HCT116 (cell line): ENCODE measurements at regions not wholly inside any gene's neighbourhood (a gene's known extent, or its start where the extent isn't known, plus 50 kb on each side); places are given as distances from the start of the nearest gene placed in this dataset.

Experiments
- ATAC-seq: fragments of 200-7000 bp; cut with Tn5 transposase; 2 replicates; pipeline ENCODE4 v1.9.1; 2020; ENCODE audit warnings: mild to moderate bottlenecking, moderate library complexity
- BruUV-seq: library from RNA; stranded (reverse); fragments of 400-500 nt; replicated peaks from 2 replicates; lab custom pipeline; 2021; lab: Mats Ljungman, UMichigan
- CTCF ChIA-PET: fragments of 300-600 bp; sonication (Branson Sonifier 250); formaldehyde crosslinking; loops from one replicate; lab custom pipeline; 2021; ENCODE audit warnings: antibody characterized with exemption; lab: Charles Lee
- POLR2A ChIA-PET: fragments of 300-600, 350-600 bp; sonication (Branson Sonifier 250); formaldehyde crosslinking; loops from one replicate; lab custom pipeline; 2021; ENCODE audit warnings: antibody characterized with exemption; lab: Charles Lee
- RAD21 ChIA-PET, 2 experiments: fragments of 300-600 bp; sonication (Branson Sonifier 250); formaldehyde crosslinking; loops; one replicate each; lab custom pipeline; 2023; ENCODE audit warnings: low total read pairs in 2 of 2; ENCODE audit not compliant: uncharacterized antibody in 2 of 2, unreplicated experiment in 2 of 2, low non-redundant PET in 1 of 2; lab: Charles Lee
- DNase-seq: peaks from one replicate; pipeline ENCODE4 v3.0.0-alpha.2; 2010; ENCODE audit warnings: low read depth, low spot score
- H2AFZ ChIP-seq: fragments of 200-600 bp; shearing (Covaris generic), sonication (generic); 2 replicates; pipeline ENCODE4 v1.6.1; 2017; ENCODE audit warnings: low read depth, mixed run types, mixed read lengths, antibody characterized with exemption, low read length; ENCODE audit not compliant: poor library complexity, severe bottlenecking
- H3K27ac ChIP-seq: 2 replicates; pipeline ENCODE4 v1.5.1; 2012; ENCODE audit warnings: low read depth, low read length
- H3K27me3 ChIP-seq: fragments of 200-600 bp; sonication (generic); 2 replicates; pipeline ENCODE4 v1.6.1; 2016; ENCODE audit warnings: mixed run types, low read length, mixed read lengths; ENCODE audit not compliant: insufficient read depth
- H3K36me3 ChIP-seq, 2 experiments: fragments of 200-500 bp in 1 of 2; fragments of 200-600 bp in 1 of 2; sonication (Bioruptor generic) in 1 of 2; sonication (generic) in 1 of 2; 2 replicates each; pipeline versions ENCODE4 v1.5.1 to v1.6.1; 2014 to 2016; ENCODE audit warnings: low read length in 2 of 2, inconsistent platforms in 1 of 2, mixed read lengths in 1 of 2, mixed run types in 1 of 2; ENCODE audit not compliant: insufficient read depth in 2 of 2, control insufficient read depth in 1 of 2
- H3K4me1 ChIP-seq, 2 experiments: fragments of 200-600 bp in 1 of 2; sonication (generic) in 1 of 2; 2 replicates each; pipeline versions ENCODE4 v1.5.1 to v1.6.1; 2012 to 2017; ENCODE audit warnings: low read length in 2 of 2, inconsistent platforms in 1 of 2, mild to moderate bottlenecking in 1 of 2, mixed read lengths in 1 of 2, mixed run types in 1 of 2, moderate library complexity in 1 of 2; ENCODE audit not compliant: insufficient read depth in 2 of 2, control insufficient read depth in 1 of 2
- H3K4me2 ChIP-seq: fragments of 200-600 bp; sonication (generic); 2 replicates; pipeline ENCODE4 v1.6.1; 2017; ENCODE audit warnings: mixed run types, low read length, mixed read lengths
- H3K4me3 ChIP-seq, 2 experiments: fragments of 200-600 bp in 1 of 2; sonication (generic) in 1 of 2; replicated peaks in 1 of 2; 2 replicates each; pipeline ENCODE4 v1.5.1; 2011 to 2016; ENCODE audit warnings: low read length in 2 of 2, control low read depth in 1 of 2, low read depth in 1 of 2, mild to moderate bottlenecking in 1 of 2, mixed read lengths in 1 of 2, mixed run types in 1 of 2
- H3K79me2 ChIP-seq: fragments of 200-600 bp; sonication (generic); 2 replicates; pipeline ENCODE4 v1.6.1; 2017; ENCODE audit warnings: mild to moderate bottlenecking, mixed run types, low read length, moderate library complexity, mixed read lengths; ENCODE audit not compliant: insufficient read depth
- H3K9ac ChIP-seq: fragments of 200-600 bp; sonication (generic); 2 replicates; pipeline ENCODE4 v1.6.1; 2016; ENCODE audit warnings: low read length, mixed read lengths
- H3K9me2 ChIP-seq: fragments of 200-600 bp; sonication (generic), shearing (Covaris generic); 2 replicates; pipeline ENCODE4 v1.6.1; 2017; ENCODE audit warnings: mixed run types, mild to moderate bottlenecking, moderate library complexity; ENCODE audit not compliant: insufficient read depth
- H3K9me3 ChIP-seq, 2 experiments: fragments of 200-500 bp in 1 of 2; fragments of 200-600 bp in 1 of 2; sonication (Bioruptor generic) in 1 of 2; sonication (generic) in 1 of 2; 2 replicates each; pipeline ENCODE4 v1.6.1; 2014 to 2017; ENCODE audit warnings: low read length in 2 of 2, mixed read lengths in 2 of 2, inconsistent platforms in 1 of 2, low read depth in 1 of 2, mild to moderate bottlenecking in 1 of 2, mixed run types in 1 of 2, moderate library complexity in 1 of 2; ENCODE audit not compliant: control insufficient read depth in 1 of 2, insufficient read depth in 1 of 2
- H4K20me1 ChIP-seq: fragments of 200-600 bp; sonication (generic), shearing (Covaris generic); 2 replicates; pipeline ENCODE4 v1.6.1; 2017; ENCODE audit warnings: mixed run types, mild to moderate bottlenecking, moderate library complexity; ENCODE audit not compliant: insufficient read depth
- ATF3 ChIP-seq: IDR thresholded peaks from 2 replicates; pipeline ENCODE4 v1.6.1; 2012
- CEBPB ChIP-seq: IDR thresholded peaks from 2 replicates; pipeline ENCODE4 v1.6.1; 2012; ENCODE audit warnings: low read depth
- EGR1 ChIP-seq: IDR thresholded peaks from 2 replicates; pipeline ENCODE4 v1.6.1; 2012; ENCODE audit warnings: low read depth
- ELF1 ChIP-seq: IDR thresholded peaks from 2 replicates; pipeline ENCODE4 v1.6.1; 2012; ENCODE audit warnings: low read depth, borderline replicate concordance
- EZH2 ChIP-seq: fragments of 200-600 bp; sonication (generic); IDR thresholded peaks from 2 replicates; pipeline ENCODE4 v1.6.1; 2017; ENCODE audit warnings: antibody characterized with exemption, mixed run types
- EZH2phosphoT487 ChIP-seq: fragments of 200-600 bp; IDR thresholded peaks from 2 replicates; pipeline ENCODE4 v1.6.1; 2018; ENCODE audit warnings: antibody characterized with exemption, borderline replicate concordance
- POLR2A ChIP-seq: IDR thresholded peaks from 2 replicates; pipeline ENCODE4 v1.7.0; 2011; ENCODE audit warnings: borderline replicate concordance; ENCODE audit not compliant: insufficient read depth, insufficient read length; ENCODE audit errors: extremely low read depth
- POLR2AphosphoS5 ChIP-seq: IDR thresholded peaks from 2 replicates; pipeline ENCODE4 v1.6.1; 2011; ENCODE audit warnings: mild to moderate bottlenecking, low read depth, low read length, moderate library complexity
- REST ChIP-seq: IDR thresholded peaks from 2 replicates; pipeline ENCODE4 v1.6.1; 2012; ENCODE audit warnings: low read depth
- SIN3A ChIP-seq: IDR thresholded peaks from 2 replicates; pipeline ENCODE4 v1.6.1; 2012; ENCODE audit warnings: low read depth
- SP1 ChIP-seq: IDR thresholded peaks from 2 replicates; pipeline ENCODE4 v1.6.1; 2012; ENCODE audit warnings: low read depth
- TCF7L2 ChIP-seq: IDR thresholded peaks from 2 replicates; pipeline ENCODE4 v1.7.0; 2011; ENCODE audit warnings: borderline replicate concordance, inconsistent platforms; ENCODE audit not compliant: insufficient read depth, insufficient read length; ENCODE audit errors: extremely low read depth
- YY1 ChIP-seq: IDR thresholded peaks from 2 replicates; pipeline ENCODE4 v1.6.1; 2011; ENCODE audit warnings: low read length, low read depth, moderate library complexity, mild to moderate bottlenecking; ENCODE audit not compliant: insufficient replicate concordance; ENCODE audit errors: extremely low read depth
- ZFX ChIP-seq: fragments of 450-650 bp; IDR thresholded peaks from 2 replicates; pipeline ENCODE4 v1.6.1; 2017
- ZNF274 ChIP-seq: fragments of 200-500 bp; sonication (Bioruptor generic); IDR thresholded peaks from 2 replicates; pipeline ENCODE4 v1.6.1; 2014; ENCODE audit warnings: mild to moderate bottlenecking, low read depth, low read length, inconsistent platforms
- intact Hi-C: fragments of 100-400 bp; cut with micrococcal nuclease; formaldehyde crosslinking; loops from 2 replicates; pipeline ENCODE4 v1.10.0; 2022
- TF ChIP-seq, protein P1 (sequence below), 3 experiments: fragments of 200-600 bp in 1 of 3; sonication (generic) in 1 of 3; IDR thresholded peaks in 2 of 3; conservative IDR thresholded peaks in 1 of 3; 2 replicates each; pipeline ENCODE4 v1.5.1; 2012 to 2017; ENCODE audit warnings: low read depth in 2 of 3, low read length in 2 of 3, antibody characterized with exemption in 1 of 3, borderline replicate concordance in 1 of 3, control low read depth in 1 of 3, mild to moderate bottlenecking in 1 of 3, mixed read lengths in 1 of 3, mixed run types in 1 of 3, moderate library complexity in 1 of 3; ENCODE audit not compliant: insufficient read depth in 1 of 3

- Histone ChIP-seq H3K9ac (no peak overlapping the region), H3K4me3 (no peak overlapping the region), H3K27ac (no peak overlapping the region), H4K20me1 (no peaks in the 10 kb centered on the region), H2AFZ (no peak overlapping the region), H3K4me2 (no peak overlapping the region), H3K9me3 (no peaks in the 10 kb centered on the region), H3K79me2 (no peaks in the 10 kb centered on the region), H3K36me3 (no peaks in the 10 kb centered on the region), H3K9me2 (no peaks in the 10 kb centered on the region), H3K27me3 (no peaks in the 10 kb centered on the region), H3K4me1 (no peaks in the 10 kb centered on the region)
- ATAC-seq (no peak), DNase-seq (no peak)
- intact Hi-C loops: no loop called here
- RAD21 ChIA-PET: no interaction called here
- CTCF ChIA-PET: no interaction called here
- POLR2A ChIA-PET: no interaction called here
- TF ChIP-seq ELF1: no peak
- TF ChIP-seq ZNF274: no peak
- TF ChIP-seq SP1: no peak
- TF ChIP-seq EZH2: no peak
- no peak for TF ChIP-seq SIN3A
- no peak for TF ChIP-seq EGR1
- TF ChIP-seq POLR2AphosphoS5: no peak
- TF ChIP-seq ATF3: no peak
- no peak for TF ChIP-seq REST
- TF ChIP-seq TCF7L2: no peak
- TF ChIP-seq ZFX: no peak
- no peak for TF ChIP-seq CEBPB
- TF ChIP-seq YY1: no peak
- no peak for TF ChIP-seq POLR2A
- TF ChIP-seq, protein P1, sequence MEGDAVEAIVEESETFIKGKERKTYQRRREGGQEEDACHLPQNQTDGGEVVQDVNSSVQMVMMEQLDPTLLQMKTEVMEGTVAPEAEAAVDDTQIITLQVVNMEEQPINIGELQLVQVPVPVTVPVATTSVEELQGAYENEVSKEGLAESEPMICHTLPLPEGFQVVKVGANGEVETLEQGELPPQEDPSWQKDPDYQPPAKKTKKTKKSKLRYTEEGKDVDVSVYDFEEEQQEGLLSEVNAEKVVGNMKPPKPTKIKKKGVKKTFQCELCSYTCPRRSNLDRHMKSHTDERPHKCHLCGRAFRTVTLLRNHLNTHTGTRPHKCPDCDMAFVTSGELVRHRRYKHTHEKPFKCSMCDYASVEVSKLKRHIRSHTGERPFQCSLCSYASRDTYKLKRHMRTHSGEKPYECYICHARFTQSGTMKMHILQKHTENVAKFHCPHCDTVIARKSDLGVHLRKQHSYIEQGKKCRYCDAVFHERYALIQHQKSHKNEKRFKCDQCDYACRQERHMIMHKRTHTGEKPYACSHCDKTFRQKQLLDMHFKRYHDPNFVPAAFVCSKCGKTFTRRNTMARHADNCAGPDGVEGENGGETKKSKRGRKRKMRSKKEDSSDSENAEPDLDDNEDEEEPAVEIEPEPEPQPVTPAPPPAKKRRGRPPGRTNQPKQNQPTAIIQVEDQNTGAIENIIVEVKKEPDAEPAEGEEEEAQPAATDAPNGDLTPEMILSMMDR (IDR thresholded peaks at IDR 0.05 in 2 of 3, conservative IDR thresholded peaks at IDR 0.05 in 1 of 3; ENCODE audit: borderline replicate concordance in 1 of 3, insufficient read depth in 1 of 3, low read depth in 2 of 3, low read length in 2 of 3): no peak
- no peak for TF ChIP-seq EZH2phosphoT487
- BruUV-seq: no TSS peak
These were observed 863.7 kb upstream of the ALCAM start for GRCh38 chr3:104503022-104503421.
